Inferior parietal cortex (tissue), 1 donor: ENCODE measurements at regions not wholly inside any gene's neighbourhood (a gene's known extent, or its start where the extent isn't known, plus 50 kb on each side); places are given as distances from the start of the nearest gene placed in this dataset.
"Not testable (repeated sequence)": the region's sequence is repeated elsewhere in the genome, so short reads cannot be mapped to it uniquely, and the experiment has no call there.

Source experiments
- DNase-seq: peaks from one replicate; pipeline ENCODE4 v3.0.0-alpha.2; 2016; ENCODE audit errors: extremely low spot score

- DNase-seq, result no peak
Observed at GRCh38 chr12:46670636-46671035, 155.2 kb downstream of the SLC38A4 start.

DNA sequence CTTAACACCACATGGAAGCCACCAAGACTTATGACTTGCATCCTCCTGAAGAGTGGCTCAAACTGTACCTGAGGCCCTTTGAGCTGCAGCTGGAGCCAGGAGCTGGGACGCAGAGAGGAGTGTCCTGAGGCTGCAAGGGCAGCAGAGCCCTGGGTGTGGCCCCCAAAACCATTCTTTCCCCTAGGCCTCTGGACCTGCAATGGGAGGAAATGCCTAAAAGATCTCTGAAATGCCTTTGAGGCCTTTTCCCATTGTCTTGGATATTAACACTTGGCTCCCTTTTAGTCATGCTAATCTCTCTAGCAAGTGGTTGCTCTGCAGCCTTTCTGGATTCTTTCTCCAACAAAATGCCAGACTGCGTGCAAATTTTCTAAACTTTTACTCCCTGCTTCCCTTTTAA, 156.1 kb downstream of the SLC38A4 start:
- DNase-seq, result no peak

GRCh38 chr12:46667551-46667950, 158.2 kb downstream of the SLC38A4 start:
- no peak for DNase-seq

DNA sequence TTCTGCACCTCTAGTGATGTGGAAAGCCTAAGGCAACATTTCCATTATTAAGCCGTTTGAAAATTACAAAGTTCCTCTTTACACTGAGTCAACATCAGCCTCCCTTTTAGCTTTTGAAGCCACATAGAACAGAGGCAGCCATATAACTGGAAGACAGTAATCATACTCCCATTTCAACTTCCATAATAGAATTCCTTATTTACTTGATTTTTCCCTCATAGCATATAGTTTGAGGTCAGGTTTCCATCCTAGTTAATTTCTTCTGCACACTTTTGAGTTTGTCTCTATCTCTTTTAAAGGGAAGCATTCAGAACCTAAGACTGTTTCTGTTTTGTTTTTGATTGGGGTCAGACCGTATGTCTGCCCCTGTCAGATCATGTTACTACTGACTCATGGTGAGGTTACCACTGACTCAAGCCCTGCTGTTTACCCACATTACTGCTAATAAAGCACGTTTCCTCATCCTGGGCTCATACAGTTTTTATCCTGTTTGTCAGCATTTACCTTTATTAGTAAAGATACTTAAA, 161.0 kb downstream of the SLC38A4 start:
- no peak for DNase-seq

GRCh38 chr12:46663318-46663717, 162.5 kb downstream of the SLC38A4 start:
- no peak for DNase-seq

DNA sequence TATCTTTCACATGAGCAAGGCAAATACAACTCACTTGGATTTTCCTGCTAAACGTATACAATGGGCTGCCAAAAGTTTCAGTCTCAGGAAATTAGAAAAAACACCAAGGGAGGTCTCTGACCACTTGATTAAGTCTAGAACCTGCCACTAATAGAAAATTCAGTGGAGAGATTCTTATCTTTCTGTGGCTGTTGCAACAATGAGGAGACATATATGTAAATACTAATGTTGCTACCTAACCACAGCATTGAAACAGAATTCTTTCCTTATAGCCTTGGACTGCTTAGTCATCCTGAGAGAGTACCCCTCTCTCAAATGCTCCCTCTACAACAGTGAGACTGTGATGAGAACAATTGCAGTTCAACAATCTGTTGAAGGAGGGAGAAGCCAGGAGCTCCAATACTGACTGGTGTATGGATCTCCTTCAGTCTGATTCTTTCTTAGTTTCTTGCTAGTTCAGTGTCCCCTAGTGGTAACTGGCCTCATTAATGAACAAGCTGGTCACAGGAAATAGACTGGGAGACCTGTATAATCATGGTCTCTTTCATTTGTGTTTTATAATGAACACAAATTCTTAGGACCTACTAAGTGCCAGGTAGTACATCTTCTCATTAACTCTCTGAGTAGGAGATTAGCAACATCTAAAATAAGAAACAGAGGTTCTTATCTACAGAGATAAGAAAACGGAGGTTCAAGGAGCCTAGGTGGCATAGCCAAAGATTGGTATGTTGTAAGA, 164.5 kb downstream of the SLC38A4 start:
- peak; percentile 67 for DNase-seq

DNA sequence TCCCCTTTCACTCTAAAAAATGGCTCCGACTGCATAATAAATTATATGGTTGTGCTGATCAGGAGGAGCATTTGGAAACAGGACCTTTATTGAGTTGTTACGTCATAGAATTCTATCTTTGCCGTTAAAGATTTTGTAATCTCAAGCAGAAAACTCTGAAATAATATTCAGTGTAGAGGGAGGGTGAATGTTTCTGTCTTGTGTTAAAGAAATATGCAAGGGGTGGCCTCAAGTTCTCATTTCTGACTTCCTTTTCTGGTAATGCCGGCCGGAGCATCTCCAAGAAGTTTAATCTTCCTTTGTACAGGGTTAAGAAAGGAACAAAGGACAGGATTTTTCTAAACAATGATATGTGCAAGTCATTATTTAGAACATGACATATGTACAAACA, 165.1 kb downstream of the SLC38A4 start:
- DNase-seq, result no peak

DNA sequence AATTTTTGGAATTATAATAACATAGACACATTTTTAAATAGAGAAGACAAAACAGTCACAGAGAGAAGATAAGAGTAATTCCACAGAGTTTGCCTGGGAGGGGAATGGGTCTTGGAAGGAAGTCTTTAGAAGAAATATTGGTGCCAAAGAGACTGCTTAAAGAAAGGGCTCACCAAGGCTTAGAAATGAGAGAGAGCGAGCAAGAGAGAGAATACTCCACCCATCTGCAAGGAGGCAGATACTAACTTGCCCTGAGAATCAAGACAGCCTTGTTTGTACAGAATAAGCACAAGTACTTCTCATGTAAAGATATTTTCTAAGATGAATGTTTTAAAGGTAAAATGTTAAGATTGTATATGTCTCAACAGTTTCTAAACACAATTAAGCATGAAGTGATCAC, 165.5 kb downstream of the SLC38A4 start:
- DNase-seq, result no peak

- DNase-seq, result no peak
Observed at GRCh38 chr12:46659824-46660223, 166.0 kb downstream of the SLC38A4 start.

- DNase-seq, result no peak
Observed at GRCh38 chr12:46659032-46659650, 166.7 kb downstream of the SLC38A4 start.

DNA sequence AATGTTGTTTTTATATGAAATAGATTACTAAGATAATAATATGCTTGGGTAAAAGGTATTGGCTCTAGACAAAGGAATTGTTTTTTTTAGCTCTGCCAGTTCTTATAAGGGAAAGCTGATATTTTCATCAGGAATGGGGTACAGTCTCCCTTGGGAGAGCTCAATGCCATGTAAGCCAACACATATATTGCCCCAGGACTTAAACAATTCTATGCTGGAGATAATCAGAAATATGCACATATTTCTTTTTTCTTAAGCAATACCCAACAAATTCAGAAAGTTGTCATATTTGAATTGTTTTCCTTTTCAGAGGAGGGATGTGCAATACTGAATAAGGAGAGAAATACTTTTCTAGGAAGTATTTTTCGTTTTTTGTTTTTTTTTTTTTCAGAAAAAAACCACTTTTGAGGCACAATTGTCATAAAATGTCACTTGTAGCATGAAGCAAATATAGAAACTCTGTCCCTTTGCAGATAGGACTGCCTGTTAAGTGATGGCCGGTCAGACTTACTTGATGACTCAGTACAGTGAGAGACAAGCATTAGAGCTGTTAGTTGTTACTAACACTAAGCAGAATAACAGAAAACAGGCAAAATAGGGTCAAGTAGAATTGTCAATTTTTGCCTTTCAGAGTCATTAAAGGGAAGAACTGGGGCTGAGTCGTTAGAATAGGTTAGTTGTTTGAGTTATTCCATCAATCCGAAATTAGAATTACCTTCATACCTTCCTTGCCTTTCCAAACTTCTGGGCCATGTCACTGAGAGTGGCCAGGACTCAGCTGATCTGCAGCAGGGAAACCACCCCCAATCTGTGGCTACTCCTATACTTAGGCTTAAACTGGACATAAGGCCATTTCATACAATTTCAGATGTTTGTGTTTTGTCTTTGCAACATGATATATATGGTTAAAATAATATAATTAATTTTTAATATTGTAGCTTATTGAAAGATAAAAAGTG, 168.1 kb downstream of the SLC38A4 start:
- no peak for DNase-seq

DNA sequence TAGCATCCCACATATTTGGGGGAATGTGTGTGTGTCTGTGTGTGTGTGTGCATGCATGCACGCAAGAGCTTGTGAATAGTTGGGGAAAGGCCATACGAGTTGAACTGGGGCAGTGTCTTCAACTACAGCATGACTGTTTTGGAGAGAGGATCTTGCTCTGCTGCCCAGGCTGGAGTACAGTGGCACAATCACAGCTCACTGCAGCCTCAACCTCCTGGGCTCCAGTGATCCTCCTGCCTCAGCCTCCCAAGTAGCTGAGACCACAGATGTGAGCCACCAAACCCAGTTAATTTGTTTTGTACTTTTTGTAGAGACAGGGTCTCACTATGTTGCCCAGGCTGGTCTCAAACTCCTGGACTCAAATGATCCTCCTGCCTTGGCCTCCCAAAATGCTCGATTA, 169.8 kb downstream of the SLC38A4 start:
- DNase-seq, result not testable (repeated sequence)

DNA sequence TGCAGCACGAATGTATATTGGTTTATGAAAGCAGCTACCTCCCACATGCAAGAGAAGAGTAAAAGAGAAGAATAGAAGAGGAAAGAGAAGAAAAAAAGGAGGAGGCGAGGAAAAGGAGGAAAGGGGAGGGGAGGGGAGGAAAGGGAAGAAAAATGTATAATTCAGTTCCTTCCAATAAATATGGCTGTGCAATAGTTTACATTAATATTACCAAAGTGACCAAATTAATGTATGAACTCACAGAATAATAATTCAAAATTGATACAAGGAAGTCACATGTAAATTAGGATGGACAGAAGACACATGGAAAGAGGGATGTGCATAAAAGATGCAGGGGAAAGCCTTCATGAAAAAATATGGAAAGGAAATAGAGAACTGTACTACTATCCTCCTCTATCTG, 172.5 kb downstream of the SLC38A4 start:
- no peak for DNase-seq

- no peak for DNase-seq
Observed at GRCh38 chr12:46652692-46653091, 173.1 kb downstream of the SLC38A4 start.

- no peak for DNase-seq
Observed at GRCh38 chr12:46650688-46651087, 175.1 kb downstream of the SLC38A4 start.

DNA sequence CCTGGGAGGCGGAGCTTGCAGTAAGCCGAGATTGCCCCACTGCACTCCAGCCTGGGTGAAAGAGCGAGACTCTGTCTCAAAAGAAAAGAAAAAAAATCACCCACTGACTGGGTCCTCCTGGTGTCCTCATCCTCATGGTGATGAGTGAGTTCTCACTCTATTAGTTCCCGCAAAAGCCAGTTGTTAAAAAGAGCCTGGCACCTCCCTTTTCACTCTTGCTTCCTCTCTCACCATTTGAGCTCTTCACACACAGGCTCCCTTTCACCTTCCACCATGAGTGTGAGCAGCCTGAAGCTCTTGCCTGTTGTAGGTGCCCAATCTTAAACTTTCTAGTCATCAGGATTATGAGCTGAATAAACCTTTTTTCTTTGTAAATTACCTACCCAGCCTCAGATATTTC, 176.4 kb downstream of the SLC38A4 start:
- no peak for DNase-seq

DNA sequence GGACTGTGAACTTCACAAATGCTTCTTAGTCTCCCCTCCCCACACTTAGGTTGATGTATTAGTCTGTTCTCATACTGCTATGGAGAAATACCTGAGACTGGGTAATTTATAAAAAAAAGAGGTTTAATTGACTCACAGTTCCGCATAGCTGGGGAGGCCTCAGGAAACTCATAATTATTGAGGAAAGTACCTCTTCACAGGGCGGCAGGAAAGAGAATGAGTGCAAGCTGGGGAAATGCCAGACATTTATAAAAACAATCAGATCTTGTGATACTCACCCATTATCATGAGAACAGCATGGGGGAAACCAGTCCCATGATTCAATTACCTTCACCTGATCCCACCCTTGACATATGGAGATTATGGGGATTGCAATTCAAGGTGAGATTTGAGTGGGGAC, 178.8 kb downstream of the SLC38A4 start:
- no peak for DNase-seq

DNA sequence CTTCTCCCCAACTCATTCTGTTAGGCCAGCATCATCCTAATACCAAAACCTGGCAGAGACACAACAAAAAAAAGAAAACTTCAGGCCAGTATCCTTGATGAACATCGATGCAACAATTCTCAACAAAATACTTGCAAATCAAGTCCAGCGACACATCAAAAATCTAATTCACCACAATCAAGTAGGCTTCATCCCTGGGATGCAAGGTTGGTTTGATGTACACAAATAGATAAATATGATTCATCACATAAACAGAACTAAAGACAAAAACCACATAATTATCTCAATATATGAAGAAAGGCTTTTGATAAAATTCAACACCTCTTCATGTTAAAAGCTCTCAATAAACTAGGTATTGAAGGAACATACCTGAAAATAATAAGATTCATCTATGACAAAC, 184.1 kb downstream of the SLC38A4 start:
- DNase-seq, result not testable (repeated sequence)

GRCh38 chr12:46635818-46636217, 190.0 kb downstream of the SLC38A4 start:
- DNase-seq, result no peak

DNA sequence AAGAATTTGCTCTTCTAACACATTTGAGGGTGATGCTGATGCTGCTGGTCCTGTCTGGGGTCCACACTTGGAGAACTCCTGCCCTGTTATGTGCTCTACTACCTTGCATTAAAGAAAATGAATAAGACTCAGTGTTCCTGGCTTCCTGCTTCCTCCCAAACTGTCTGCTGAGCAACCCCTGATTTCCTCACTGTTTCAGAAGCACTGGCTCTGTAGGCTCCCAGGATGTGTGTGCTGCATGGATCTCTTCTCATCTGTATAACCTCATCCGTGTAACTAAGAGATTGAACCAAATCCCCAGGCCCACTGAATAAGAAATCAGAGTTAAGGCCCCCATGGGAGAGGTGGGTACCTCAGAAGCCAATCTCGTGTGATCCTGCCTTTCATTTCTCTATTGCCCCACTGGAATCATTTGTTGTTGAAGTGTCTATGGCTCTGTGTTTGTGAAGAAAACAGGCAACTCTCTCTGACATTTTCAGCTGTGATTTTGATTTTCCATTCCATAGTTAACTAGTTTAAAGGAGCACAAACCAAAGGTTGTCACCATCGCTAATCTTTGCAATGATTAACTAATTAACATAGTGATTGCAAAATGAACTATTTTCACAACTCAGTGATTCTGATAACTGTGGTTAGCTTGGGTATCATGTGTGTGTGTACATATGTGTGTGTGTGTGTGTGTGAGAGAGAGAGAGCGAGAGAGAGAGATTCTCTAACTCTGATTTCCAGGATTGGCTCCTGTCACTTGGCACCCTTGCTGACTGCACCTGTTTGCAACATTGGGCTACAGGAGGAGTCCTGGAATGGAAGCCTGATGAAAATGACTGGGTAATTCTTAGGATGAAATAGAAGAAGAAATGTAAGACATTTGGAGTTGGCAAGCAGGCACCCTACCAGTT, 196.2 kb downstream of the SLC38A4 start:
- no peak for DNase-seq

DNA sequence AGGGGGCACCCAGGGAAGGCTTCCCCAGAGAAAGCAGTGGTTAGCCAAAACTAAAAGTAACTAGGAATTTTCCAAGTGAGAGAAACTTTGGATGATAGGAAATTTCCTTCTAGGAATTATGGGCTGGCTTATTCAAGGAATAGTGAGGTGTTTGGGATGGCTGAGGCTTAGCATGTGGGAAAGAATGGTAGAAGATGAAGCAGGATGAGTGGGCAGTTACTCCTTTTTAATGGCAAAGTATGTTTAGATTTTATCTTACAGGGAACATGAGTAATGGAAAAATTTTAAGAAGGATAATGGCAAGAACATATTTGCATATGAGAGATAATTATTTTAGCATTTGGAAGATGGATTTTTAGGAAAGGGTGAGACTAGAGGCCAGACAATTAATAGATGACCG, 197.6 kb downstream of the SLC38A4 start:
- DNase-seq, result no peak
